ENCODE measurements at regions not wholly inside any gene's neighbourhood (a gene's known extent, or its start where the extent isn't known, plus 50 kb on each side); places are given as distances from the start of the nearest gene placed in this dataset.

DNA sequence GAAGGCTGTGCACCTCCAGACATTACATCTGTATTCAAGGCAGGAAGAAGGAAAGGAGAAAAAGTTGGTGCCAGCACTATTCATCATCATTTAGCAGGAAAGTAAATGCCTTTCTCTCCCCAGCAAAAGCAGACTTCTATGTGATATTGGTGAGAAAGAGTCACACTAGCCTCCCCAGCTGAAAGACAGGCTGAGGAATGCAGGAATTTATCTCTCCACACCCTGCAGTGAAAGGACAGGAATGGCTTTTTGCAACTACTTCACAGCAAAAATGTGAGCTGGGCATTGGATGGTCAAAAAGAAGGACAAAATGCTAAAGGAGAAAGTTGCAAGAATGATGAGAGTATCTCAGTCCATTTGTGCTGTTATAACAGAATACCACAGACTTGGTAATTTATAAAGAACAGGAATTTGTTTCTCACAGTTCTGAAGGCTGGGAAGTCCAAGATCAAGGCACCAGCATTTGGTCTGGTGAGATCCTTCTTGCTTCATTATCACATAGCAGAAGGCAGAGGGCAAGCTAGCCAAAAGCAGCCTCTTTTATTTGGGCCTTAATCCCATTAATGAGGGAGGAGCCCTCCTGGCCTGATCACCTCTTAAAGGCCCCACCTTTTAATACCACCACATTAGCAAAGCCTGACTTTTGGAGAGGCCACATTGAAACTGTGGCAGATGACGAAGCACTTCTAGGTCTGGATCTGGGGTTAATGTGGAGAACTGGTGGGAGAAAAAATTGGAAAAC lies 388.1 kb upstream of the SLC14A2 start:
- no peak for DNase-seq (ENCODE audit: low spot score)

DNA sequence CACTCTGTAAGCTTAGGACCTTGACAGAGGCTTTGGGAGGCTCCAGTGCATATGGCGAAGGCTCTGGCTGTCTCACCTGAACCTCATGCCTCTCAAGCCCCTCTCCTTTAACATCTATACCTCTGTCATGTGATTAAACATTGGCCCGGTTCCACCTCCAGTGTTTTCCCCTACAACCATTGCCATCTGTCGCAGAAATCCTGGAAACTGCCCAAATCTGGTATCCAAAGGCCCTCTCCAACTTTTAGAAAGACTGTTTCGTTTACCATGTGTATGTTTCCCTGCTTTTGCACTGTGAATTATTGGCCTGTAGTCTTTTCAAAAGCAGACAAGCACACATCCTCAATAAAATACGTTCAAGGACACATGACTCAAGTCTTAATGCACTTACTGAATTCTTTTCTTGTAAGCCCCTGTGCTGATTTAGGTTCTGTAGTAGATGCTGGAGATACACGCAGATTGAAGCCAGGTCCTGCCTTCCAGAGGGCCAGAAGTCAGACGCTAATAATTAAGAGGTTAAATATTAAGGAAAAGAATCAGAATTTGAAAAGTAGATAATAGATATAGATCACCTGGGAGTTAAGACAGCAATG lies 386.4 kb upstream of the SLC14A2 start:
- DNase-seq (ENCODE audit: low spot score) = no peak

DNA sequence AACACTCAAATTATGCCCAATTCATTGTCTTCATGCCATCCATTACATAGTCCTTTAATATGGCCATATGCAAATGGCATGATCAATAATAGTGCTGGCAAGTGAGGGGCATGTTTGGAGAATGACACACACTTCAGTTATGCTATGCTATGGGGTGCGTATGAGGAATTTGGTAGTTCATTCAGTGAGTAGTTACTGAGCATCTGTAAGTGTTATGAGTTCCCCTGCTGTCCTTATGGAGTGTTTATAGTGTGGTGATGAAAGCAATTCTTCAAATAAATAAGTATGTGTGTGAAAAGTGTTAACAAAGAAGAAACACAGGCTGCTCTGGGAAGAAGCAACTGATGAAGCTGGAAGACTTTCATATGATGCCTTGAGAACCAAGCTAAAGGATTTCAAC lies 383.7 kb upstream of the SLC14A2 start:
- DNase-seq (ENCODE audit: low spot score) = no peak

DNA sequence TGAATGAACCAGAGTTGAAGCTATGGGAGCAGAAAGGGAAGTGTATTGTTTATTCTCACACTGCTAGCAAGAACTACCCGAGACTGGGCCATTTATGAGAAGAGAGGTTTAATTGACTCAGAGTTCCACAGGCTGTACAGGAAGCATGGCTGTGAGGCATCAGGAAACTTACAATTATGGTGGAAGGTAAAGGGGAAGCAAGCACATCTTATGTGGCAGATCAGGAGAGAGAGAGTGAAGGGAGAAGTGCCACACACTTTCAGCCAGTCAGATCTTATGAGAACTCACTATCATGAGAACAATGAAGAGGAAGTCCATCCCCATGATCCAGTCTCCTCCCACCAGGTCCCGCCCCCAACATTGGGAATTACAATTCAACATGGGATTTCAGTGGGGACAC lies 383.2 kb upstream of the SLC14A2 start:
- no peak for DNase-seq (ENCODE audit: low spot score)

DNA sequence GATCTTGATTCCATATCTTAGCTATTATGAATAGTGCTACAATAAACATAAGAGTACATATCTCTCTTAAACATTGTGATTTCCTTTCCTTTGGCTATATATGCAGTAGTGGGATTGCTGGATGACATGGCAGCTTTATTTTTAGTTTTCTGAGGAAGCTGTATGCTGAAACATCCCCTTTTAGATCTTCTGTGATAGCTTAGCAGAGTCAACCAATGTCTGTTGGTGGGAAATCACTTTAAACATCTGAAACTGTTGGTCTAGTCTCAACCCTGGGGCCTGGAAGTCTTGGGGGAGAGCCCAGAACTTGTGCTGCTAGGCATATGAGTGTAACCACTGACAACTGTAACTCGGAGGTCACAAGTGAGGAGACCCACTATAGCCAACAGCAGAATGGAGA lies 378.6 kb upstream of the SLC14A2 start:
- no peak for DNase-seq (ENCODE audit: low spot score)

DNA sequence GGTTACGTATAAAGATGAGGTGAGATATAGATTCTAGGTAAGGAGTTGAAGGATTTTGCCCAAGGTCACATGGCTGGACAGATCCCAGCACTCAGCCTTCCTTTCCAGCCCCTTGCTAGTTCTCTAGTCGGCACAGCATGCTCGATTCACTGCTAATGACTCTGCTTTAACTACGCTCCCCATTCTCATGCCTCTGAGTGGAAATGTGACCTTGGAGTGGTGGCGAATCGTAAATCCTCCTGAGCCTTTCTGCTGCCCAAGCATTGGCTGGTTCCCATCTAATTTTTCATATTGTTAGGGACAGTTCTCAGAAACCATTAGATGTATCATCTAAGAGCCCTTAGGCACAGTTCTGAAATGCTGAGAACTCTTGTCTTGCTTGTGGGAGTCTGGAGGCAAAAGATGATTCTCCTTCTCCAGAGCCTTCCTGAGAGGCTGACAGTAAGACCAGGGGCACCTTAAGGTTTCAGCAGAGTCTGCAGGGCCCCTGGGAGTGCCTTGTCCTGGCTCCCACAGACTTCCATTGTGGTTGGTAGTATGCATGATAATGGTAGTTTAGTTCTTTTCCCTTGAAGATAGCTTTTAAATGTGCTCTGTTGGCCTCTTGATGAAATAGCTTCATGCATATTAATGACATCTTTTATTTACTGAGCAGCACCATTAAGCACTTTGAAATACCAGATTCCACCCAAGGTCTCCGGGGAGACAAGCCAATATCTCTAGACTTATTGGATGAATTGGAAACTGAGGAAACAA lies 377.8 kb upstream of the SLC14A2 start:
- DNase-seq (ENCODE audit: low spot score) = no peak

DNA sequence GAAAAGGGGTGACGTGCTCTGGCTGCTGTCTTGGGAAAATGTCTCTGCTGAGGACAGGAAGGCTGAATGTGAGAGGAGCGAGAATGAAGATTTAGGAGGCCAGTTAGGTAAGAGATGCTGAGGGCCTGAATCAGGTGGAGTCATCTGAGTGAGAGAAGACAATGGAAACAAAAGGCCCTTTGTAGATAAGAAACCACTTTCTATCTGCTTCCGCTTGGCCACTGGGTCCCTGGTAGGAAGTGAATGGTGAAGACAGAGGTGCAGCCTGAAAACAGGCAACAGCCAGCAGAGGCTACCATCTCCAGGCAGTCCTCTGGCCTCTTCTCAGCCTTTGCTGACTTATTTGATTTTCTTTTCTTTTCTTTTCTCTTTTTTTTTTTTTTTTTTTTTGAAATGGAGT lies 374.0 kb upstream of the SLC14A2 start:
- no peak for DNase-seq (ENCODE audit: low spot score)

DNA sequence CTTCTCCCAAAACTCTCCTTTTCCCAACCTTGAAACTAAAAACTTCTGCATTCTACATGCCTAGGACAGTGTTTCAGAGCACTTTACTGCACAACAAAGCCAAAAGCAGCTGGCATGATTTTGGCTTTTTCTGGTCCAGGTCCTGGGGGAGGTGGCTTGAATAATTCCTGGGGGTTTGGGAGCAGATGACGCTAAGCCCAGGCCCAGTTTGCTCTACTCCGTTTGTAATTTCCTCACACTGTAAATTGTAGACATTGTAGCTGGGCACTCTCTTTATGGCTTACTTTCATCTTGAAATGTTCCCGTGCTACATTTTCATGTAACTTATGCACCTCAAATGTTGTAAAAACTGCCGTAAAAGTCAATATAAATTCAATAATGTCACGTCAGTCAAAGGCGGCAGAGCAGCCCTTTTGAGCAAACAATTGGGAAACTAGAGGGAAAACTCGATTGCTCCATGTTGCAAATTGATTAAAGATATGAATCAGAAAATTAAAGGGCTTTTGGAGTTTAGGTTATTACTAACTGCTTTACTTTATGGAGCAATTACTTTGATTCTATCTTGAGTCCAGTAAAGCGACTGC lies 373.2 kb upstream of the SLC14A2 start:
- DNase-seq (ENCODE audit: low spot score) = no peak

DNA sequence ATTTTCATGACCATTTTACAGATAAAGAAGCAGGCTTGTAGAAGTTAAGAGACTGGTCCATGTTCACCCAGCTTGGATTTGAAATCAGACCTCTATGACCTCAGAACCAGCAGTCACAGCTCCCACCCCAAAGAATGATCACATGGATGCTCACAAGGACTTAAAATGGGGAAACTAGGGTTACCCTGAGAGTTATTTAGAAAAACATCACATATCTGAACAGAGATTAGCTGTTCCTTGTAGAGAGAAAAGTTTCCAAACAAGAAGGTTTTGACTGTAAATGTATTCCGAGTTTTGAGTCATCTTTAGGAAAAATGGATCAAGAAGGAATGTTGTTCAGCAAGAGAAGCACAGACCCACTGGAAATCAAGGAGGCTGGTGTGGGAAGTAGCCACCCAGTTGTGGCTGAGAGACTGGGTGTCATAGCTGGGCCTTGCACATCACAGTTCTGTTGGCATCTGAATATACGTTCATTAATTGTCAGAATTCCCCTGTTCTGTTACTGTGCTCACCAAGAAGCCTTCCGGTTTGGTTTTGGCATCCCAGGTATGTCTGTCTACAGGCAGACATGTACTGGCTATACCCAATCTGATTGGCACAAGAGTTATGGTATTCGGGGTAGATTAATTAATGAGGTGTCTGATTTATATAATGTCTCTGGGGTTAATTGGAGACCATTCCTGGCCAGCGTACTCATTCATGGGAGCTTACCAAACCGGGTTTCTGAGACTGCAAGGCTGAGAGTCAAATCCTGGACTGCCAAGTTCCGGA lies 371.8 kb upstream of the SLC14A2 start:
- no peak for DNase-seq (ENCODE audit: low spot score)

DNA sequence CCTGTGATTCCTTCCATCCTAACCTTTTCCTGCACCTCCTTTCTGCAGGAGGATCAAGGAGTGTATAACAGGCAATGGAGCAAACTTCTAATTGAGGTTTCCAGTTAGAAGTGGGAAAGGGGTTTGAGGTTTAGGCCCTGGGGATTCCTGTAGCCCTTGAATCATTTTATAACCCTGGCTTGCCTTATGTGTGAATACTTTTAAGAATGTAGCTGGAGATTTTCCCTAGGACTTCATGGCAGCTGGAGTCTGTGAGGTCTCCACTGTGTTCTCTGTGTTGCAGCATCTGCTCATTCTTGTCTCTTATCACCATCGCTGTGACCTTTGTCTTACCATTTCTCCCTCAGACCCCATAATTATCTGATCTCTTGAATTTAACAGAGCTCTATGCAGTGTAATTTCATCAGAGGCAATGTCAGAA lies 370.2 kb upstream of the SLC14A2 start:
- DNase-seq (ENCODE audit: low spot score) = no peak

DNA sequence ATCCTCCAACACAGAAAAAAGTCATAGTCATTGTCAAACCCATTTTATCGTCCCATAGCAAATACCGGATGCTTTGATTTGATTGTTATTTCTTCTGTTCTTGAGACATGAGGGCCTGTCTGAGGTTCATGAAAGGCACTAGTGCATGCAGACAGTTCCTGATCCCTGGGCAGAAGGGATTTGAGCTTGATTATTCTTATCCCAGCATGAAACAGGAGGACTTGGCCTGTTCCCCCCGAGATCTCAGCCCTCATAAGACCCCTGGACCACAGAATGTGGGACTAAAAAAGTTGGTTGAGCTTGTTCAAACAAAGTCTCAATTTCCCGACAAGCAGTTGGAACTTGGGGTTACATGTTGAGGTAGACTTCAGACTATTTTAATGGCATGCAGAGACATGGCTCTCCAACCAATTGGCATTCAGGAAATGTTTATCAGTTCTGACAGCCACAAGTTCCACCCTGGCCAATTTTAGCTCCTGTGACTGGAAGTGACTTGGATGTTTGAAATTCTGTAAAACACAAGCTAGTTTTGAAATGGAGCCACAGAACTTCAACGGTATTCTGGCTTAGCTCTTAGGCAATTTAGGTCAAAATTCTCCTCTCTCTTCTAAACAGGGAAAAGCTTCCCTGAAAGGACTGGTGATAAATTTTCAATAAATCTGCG lies 366.9 kb upstream of the SLC14A2 start:
- no peak for DNase-seq (ENCODE audit: low spot score)

DNA sequence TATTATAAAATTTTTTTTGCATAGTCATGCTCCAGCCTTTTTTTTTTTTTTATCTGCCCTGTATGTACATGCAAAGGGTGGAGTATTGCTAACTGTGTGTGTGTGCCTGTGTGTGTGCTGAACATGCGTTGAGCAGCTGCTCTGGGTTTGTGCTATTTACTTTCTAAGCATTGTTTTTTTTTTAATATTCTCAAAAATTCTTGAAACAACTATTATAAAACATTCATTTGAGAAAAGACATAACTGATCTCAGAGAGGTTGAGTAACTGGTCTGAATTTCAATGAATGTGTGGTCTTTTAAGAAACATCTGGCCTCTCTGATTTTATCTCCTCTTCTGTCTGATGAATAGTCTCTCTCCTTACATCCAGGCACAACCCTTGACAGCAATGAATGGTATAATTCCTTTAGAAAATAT lies 366.0 kb upstream of the SLC14A2 start:
- DNase-seq (ENCODE audit: low spot score) = no peak

DNA sequence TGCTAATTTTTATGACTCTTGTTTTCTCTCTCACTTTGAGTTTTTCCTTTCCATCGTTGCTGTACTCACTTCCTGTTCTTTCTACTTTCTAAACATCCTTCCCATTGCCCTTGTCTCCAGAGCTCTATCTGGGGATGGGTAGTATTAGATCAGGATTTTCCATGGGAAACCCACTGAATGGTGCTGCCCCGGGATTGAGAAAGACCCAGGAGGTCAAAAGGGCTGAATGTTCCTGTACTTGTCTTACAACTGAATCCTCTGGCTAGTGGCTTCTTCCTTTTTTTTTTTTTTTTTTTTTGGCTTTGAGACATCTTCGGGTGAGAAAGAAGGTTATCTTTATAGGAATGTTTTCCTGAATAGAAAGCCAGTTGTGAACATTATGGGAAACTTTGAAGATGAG lies 364.8 kb upstream of the SLC14A2 start:
- no peak for DNase-seq (ENCODE audit: low spot score)

DNA sequence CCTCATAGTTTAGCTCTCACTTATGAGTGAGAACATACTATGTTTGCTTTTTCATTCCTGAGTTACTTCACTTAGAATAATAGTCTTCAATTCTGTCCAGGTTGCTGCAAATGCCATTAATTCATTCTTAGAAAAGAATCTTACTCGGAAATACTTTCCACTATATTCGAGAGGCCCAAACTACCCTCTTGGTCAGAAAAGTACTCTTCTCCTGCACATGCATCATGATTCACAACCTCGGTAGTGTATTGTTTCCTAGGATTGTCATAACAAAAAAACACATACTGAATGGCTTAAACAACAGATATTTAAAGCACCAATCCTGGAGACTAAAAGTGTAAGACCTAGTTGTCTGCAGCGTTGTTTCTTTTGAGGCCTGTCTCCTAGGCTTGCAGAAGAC lies 364.0 kb upstream of the SLC14A2 start:
- DNase-seq (ENCODE audit: low spot score) = no peak

DNA sequence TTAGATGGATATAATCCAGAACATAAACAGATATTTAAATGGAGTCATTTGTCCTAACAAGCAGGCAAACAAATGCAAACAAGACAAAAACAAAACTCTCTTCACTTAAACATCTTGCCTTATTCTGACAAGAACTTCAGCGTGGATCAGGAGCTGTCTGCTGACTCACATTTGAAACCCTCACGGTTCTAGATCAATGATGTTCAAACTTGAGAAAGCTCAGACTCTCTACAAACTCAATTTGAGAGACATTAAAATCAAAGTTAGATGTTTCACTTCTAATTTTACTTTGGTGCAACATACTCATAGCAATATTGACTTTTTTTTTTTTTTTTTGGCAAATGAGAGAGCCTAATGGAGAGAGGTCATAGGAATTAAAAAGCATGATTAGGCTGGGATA lies 362.8 kb upstream of the SLC14A2 start:
- no peak for DNase-seq (ENCODE audit: low spot score)

DNA sequence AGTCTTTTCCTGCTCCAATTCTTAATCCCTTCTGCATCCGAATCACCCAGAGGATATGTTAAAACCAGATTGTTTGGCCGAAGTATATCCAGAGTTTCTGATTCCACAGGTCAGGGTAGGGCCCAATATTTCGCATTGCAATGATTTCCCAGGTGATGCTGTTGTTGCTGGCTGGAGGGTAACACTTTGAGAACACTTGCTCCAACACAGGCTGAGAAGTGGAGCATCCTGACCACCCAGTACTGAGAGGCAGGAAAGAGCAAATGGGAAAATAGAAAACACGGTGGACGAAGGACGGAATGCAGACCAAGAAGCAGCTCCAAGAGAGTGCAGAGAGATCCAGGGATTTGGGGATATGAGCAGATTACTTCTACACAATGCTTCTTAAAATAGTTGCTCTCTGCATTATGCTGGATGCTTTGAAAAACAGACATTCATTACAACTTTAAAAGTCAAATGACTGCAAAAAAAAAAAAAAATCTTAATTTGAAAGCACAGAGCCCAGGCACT lies 362.2 kb upstream of the SLC14A2 start:
- no peak for DNase-seq (ENCODE audit: low spot score)

DNA sequence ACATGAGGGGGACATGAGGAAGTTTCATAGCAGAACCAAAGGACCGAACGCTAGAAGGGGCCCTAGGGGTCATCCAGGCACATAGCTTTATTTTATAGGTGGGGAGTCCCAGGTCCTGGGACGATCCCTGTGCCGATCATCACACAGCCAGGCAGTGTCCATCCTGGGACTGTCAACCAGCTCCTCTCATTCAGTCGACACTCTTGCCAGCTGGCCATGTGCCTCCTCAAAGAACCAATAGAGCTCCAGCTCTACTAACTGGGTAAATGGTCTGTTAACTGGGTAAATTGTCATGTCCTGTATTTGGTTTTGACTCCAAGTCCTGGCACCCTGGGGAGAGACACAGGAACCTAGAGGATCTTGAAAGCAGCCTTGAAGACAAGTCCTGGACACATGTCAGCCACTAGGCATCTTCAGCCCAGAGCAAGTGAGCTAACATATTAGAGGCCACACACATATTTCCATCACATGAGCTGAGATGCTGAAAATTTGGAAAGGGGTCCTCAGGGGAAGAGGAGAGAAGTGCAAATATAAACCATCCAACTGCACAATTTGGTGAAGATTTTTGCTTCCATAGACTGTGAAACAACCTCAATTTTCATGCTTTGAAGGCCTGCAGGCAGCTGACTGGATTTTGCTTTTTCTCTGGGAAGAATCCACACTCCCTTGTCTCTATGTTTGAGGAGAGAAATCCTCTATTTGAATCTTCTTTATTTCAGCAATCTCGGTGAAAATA lies 361.1 kb upstream of the SLC14A2 start:
- no peak for DNase-seq (ENCODE audit: low spot score)

DNA sequence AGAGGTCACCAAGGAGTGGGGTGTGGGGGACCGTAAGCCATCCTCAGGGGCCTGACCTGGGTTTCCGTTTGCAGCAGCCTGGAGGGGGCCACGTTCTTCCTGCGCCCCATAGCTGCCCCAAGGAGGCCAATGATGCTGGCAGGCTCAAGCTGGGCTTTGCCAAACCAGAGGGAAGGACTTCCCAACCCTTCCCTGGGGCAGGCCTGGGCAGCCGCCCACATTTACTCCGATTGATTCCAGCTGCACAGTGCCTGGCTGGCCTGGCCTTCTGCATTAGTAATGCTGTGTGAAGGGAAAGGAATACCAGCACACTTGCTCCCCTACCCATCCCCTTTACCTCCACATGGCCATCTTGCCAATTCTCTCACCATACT lies 360.6 kb upstream of the SLC14A2 start:
- no peak for DNase-seq (ENCODE audit: low spot score)

DNA sequence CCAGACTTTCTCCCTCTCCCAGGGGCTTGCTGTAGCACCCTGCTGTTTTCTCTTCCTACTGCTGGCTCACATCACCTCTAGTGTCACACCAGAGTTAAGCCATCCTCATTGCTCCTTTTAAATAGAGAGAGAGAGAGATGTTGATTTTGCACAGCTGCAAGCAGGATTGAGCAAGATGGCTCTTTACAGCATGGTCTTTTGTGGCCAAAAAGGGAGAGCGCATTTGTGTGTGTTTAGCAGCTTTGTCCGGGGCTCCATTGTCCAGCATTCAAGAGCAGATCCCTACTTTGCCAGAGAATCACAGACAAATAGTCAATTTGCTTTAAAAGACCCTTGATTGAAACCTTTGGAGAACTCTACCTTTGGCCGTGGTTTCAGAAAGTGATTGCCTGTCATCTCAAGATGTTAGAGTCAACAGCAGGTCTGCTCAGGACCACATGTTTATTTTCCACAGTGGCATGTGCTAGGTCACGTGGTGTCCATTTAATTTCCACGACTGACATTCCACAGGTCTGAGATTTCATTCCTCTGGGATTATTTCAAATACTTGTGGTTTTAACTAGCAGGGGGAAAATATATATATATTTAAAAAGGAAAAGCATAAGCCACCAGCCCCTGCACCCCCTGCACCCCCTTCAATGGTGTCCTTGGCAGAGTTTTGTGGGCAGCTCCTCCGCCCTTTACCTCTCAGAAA lies 359.9 kb upstream of the SLC14A2 start:
- DNase-seq (ENCODE audit: low spot score) = peak; percentile 9

DNA sequence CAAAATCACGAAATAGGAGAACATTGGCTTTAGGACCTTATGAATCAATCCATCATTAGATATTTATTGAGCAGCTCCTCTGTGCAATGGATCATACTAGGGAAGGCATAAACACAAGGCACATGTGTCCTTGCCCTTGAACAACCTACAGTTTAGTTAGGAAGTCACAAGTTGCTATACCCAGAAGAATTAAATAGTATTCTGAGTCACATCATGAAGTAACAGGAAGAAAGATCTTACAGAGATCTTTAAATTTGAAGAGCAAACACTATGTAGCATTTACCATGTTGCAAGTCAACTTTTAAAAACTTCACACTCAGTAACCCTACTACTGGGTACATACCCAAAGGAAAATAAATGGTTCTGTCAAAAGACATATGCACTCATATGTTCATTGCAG lies 355.2 kb upstream of the SLC14A2 start:
- no peak for DNase-seq (ENCODE audit: low spot score)
